AG09319 (cell line): ENCODE measurements at regions not wholly inside any gene's neighbourhood (a gene's known extent, or its start where the extent isn't known, plus 50 kb on each side); places are given as distances from the start of the nearest gene placed in this dataset.

Experiments used
- DNase-seq: peaks from one replicate; pipeline ENCODE4 v3.0.0-alpha.2; 2010; ENCODE audit warnings: low read depth; ENCODE audit errors: extremely low read depth
- CTCF ChIP-seq: IDR thresholded peaks from 2 replicates; pipeline ENCODE4 v1.5.1; 2011; ENCODE audit warnings: low read depth, mild to moderate bottlenecking, inconsistent platforms, low read length, moderate library complexity

DNA sequence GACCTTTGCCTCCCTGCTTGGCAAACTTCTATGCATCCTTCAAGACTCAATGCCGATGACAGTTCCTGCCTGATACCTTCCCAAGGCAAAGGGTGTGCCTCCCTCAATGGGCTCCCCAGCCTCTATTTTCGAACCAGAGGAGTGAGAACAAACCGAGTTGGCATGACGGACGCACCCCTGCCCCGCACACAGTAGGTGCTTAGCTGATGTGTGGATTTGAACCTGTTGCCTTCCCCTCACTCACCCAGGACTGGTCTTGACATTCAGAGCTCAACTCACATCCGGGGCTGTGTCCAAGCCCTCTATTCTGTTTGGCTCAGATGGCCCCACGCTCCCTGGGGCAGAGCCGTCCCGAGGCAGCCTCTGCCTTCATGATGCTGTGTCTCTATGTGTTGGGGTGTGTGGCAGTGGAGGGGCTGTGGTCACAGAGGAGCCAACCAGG, 52.2 kb upstream of the SLC6A11 start:
- no peak for DNase-seq
- TF ChIP-seq CTCF, result no peak

DNA sequence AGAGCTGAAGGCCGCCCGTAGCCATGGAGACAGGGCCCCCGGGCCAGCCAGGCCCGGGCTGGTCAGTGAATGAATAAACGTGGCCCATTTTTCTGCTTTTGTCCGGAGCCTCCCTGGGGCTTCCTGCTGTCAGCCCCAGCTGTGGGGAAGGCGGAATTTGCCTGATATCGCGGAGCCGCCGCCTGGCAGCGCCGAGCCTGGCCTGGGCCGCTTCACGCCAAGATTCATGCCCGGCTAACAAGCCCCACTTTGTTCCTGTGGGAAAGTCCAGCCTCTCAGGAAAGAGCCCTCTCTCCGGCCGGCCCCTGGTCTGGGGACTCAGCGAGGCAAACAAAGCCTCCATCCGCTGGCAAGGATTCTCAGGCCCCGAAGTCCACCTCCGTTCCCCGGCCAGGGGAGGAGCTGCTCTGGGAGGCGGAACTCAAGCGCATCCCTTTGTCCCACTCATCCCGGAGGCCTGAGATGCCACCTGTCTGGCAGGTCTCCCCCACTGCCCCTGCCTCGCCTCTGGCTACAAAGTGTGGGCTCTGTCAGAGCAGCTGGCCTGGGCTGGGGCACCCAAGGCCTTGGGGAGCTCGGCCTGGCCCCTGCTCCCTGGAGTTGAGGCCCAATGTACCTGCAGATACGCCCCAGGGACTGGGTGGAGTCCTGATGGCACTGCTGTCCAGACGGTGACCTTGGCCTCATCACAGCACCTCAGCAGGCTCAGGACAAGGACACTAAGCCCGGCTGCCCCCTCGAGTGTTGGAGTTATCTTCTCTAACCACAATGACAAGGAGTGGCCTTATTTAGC, 51.6 kb upstream of the SLC6A11 start:
- no peak for DNase-seq
- TF ChIP-seq CTCF, result no peak

- TF ChIP-seq CTCF, result no peak
- DNase-seq, result no peak
Observed at GRCh38 chr3:10766049-10766705, 49.9 kb upstream of the SLC6A11 start.
